NT2/D1 (cell line): ENCODE measurements at regions not wholly inside any gene's neighbourhood (a gene's known extent, or its start where the extent isn't known, plus 50 kb on each side); places are given as distances from the start of the nearest gene placed in this dataset.

ENCODE experiments used
- YY1 ChIP-seq: IDR thresholded peaks from 2 replicates; pipeline ENCODE4 v1.6.1; 2011; ENCODE audit not compliant: insufficient read length, insufficient read depth
- ZNF274 ChIP-seq: IDR thresholded peaks from 2 replicates; pipeline ENCODE4 v1.6.1; 2011; ENCODE audit warnings: mild to moderate bottlenecking, low read depth, low read length

DNA sequence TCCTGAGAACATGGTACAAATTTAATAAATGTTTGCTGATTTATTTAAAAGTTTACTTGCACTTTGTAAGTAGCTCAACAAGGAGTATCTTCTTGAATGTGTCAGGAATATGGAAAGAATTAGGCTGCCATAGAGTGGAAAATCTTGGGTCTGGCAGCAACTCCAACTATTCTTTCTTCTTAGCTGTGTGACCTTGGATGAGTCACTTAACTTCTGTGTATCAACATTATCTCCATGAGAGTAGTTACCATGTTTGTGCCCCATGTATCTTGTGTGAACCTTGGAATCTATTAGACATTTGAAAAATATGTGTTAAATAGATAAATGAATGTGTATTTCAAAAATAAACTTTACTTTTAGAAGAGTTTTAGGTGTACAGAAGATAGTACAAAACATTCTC lies 348.8 kb downstream of the GBA3 start:
- TF ChIP-seq YY1: no peak
- TF ChIP-seq ZNF274: no peak
